ENCODE measurements at regions not wholly inside any gene's neighbourhood (a gene's known extent, or its start where the extent isn't known, plus 50 kb on each side); places are given as distances from the start of the nearest gene placed in this dataset.

DNA sequence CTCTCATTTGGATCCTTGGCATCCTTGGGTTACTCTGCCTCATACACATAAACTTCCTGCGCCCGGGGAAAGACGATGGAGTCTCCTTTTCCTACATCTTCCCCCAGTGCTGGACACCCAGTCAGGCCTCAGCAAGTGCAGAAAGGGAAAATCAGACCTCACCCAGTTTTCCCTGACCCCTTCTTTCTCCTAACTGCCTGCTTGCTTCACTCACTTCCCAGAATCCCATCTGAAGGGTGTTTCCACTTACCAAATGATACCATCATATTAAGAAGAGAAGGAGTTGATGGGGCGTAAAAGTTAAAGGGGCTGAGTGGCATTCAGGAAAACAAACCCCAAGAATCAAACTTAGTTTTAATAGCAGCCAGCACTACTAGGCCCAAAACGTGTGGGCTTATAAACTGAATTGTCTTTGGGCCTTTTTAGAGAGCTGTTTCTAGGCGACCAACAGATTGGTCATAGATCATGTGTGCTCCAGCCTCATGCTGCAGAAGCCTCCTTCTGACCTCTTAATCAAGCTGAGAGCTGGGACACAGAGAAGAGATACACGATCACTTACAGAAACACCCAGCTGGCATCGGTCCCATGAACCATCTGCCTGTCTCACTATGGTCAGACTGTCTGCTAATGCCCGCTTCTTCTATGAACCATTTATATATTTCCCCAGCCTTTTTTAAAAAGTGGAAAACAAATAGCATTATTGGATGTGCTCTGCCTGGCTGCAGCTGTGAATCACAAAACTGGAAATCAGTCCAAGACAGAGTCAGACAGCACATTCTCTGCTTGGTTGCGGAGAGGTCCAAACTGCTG lies 165.7 kb upstream of the SLC14A2 start (continued):
- TF ChIP-seq, protein P1, sequence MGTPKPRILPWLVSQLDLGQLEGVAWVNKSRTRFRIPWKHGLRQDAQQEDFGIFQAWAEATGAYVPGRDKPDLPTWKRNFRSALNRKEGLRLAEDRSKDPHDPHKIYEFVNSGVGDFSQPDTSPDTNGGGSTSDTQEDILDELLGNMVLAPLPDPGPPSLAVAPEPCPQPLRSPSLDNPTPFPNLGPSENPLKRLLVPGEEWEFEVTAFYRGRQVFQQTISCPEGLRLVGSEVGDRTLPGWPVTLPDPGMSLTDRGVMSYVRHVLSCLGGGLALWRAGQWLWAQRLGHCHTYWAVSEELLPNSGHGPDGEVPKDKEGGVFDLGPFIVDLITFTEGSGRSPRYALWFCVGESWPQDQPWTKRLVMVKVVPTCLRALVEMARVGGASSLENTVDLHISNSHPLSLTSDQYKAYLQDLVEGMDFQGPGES (IDR thresholded peaks at IDR 0.05; ENCODE audit: low read depth, low read length) = no peak
- TF ChIP-seq SIN3A (IDR thresholded peaks at IDR 0.05; ENCODE audit: borderline replicate concordance, low read depth, low read length) (no peak), MXI1 (IDR thresholded peaks at IDR 0.05; ENCODE audit: low read depth, low read length) (peak; percentile 39; the same call in 1 of the 2 replicates), FOXM1 (IDR thresholded peaks at IDR 0.05; ENCODE audit: low read depth) (no peak), NFIC (IDR thresholded peaks at IDR 0.05; ENCODE audit: borderline replicate concordance) (no peak), FOSL2 (IDR thresholded peaks at IDR 0.05; ENCODE audit: borderline replicate concordance, low read depth) (no peak), RFX5 (IDR thresholded peaks at IDR 0.05; ENCODE audit: low read length) (no peak), FOXJ3 (CRISPR knock-in tag; IDR thresholded peaks at IDR 0.05) (0 out of 2 replicates have a peak, but pooled peaks have one; percentile 17), ELF1 (IDR thresholded peaks at IDR 0.05) (no peak), POLR2AphosphoS5 (IDR thresholded peaks at IDR 0.05; ENCODE audit: low read depth, low read length) (no peak), CHD2 (IDR thresholded peaks at IDR 0.05; ENCODE audit: low read length, partially characterized antibody) (peak; percentile 28)
- TF ChIP-seq, protein P2, sequence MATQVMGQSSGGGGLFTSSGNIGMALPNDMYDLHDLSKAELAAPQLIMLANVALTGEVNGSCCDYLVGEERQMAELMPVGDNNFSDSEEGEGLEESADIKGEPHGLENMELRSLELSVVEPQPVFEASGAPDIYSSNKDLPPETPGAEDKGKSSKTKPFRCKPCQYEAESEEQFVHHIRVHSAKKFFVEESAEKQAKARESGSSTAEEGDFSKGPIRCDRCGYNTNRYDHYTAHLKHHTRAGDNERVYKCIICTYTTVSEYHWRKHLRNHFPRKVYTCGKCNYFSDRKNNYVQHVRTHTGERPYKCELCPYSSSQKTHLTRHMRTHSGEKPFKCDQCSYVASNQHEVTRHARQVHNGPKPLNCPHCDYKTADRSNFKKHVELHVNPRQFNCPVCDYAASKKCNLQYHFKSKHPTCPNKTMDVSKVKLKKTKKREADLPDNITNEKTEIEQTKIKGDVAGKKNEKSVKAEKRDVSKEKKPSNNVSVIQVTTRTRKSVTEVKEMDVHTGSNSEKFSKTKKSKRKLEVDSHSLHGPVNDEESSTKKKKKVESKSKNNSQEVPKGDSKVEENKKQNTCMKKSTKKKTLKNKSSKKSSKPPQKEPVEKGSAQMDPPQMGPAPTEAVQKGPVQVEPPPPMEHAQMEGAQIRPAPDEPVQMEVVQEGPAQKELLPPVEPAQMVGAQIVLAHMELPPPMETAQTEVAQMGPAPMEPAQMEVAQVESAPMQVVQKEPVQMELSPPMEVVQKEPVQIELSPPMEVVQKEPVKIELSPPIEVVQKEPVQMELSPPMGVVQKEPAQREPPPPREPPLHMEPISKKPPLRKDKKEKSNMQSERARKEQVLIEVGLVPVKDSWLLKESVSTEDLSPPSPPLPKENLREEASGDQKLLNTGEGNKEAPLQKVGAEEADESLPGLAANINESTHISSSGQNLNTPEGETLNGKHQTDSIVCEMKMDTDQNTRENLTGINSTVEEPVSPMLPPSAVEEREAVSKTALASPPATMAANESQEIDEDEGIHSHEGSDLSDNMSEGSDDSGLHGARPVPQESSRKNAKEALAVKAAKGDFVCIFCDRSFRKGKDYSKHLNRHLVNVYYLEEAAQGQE (IDR thresholded peaks at IDR 0.05; ENCODE audit: low read depth, low read length) = no peak
- TF ChIP-seq, protein P3, sequence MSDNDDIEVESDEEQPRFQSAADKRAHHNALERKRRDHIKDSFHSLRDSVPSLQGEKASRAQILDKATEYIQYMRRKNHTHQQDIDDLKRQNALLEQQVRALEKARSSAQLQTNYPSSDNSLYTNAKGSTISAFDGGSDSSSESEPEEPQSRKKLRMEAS (IDR thresholded peaks at IDR 0.05; ENCODE audit: low read depth) = no peak
- TF ChIP-seq, protein P4, sequence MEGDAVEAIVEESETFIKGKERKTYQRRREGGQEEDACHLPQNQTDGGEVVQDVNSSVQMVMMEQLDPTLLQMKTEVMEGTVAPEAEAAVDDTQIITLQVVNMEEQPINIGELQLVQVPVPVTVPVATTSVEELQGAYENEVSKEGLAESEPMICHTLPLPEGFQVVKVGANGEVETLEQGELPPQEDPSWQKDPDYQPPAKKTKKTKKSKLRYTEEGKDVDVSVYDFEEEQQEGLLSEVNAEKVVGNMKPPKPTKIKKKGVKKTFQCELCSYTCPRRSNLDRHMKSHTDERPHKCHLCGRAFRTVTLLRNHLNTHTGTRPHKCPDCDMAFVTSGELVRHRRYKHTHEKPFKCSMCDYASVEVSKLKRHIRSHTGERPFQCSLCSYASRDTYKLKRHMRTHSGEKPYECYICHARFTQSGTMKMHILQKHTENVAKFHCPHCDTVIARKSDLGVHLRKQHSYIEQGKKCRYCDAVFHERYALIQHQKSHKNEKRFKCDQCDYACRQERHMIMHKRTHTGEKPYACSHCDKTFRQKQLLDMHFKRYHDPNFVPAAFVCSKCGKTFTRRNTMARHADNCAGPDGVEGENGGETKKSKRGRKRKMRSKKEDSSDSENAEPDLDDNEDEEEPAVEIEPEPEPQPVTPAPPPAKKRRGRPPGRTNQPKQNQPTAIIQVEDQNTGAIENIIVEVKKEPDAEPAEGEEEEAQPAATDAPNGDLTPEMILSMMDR (IDR thresholded peaks at IDR 0.05) = no peak

Data from SK-N-SH (cell line).